ENCODE measurements at regions not wholly inside any gene's neighbourhood (a gene's known extent, or its start where the extent isn't known, plus 50 kb on each side); places are given as distances from the start of the nearest gene placed in this dataset.

- 11% methylated on average over 3 of the region's 6 CpGs for WGBS (ENCODE audit: low lambda C conversion rate)
- ATAC-seq (no peak), FAIRE-seq (no peak), DNase-seq (ENCODE audit: low spot score) (no peak)
- ChIA-PET POLR2A (no interaction called here), CTCF (ENCODE audit: low intra/inter-chr PET ratio, low total read pairs) (no interaction called here)
- H3K4me1 ChIP-seq (ENCODE audit: insufficient read depth, low read length) = no peaks in the 10 kb centered on the region
- intact Hi-C loops (cut with micrococcal nuclease; ENCODE audit: unreplicated experiment) (no loop called here), in situ Hi-C loops (cut with HindIII; ENCODE audit: extremely low pct_ligation_motif_present, low pct_unique_long_range_greater_than_20kb) (no loop called here)
- no peaks in the 10 kb centered on the region for H3K9me3 ChIP-seq (ENCODE audit: low read length)
- peaks cover 0 to 18% of the 10 kb centered on the region in 2 experiments; a peak in 3 of 5 replicates for H3K27me3 ChIP-seq (ENCODE audit: control insufficient read depth in 1 of 2, insufficient read depth in 2 of 2, low read length in 2 of 2)
- H4K20me1 ChIP-seq (ENCODE audit: insufficient read depth, low read length) = no peaks in the 10 kb centered on the region
- no peak overlapping the region for H3K9ac ChIP-seq (ENCODE audit: insufficient read depth, low read depth, low read length)
- TF ChIP-seq ATF1 (CRISPR knock-in tag; IDR thresholded peaks at IDR 0.05) (no peak), SRSF1 (optimal IDR thresholded peaks at IDR 0.05; ENCODE audit: low read depth, low read length) (no peak), SSRP1 (CRISPR knock-in tag; IDR thresholded peaks at IDR 0.05) (no peak), ZNF713 (CRISPR knock-in tag; IDR thresholded peaks at IDR 0.05) (no peak), ZNF781 (CRISPR knock-in tag; IDR thresholded peaks at IDR 0.05; ENCODE audit: borderline replicate concordance, not compliant biosample characterization) (no peak), ZNF616 (CRISPR knock-in tag; IDR thresholded peaks at IDR 0.05; ENCODE audit: low read depth) (no peak), SETDB1 (CRISPR knock-in tag; IDR thresholded peaks at IDR 0.05; ENCODE audit: borderline replicate concordance) (no peak), RAD51 (IDR thresholded peaks at IDR 0.05; ENCODE audit: borderline replicate concordance) (no peak), ZNF576 (CRISPR knock-in tag; IDR thresholded peaks at IDR 0.05) (no peak), ZBTB46 (CRISPR knock-in tag; IDR thresholded peaks at IDR 0.05; ENCODE audit: borderline replicate concordance) (no peak), SYNCRIP (IDR thresholded peaks at IDR 0.05; ENCODE audit: insufficient read depth, low read depth, low read length) (no peak), ATM (IDR thresholded peaks at IDR 0.05; ENCODE audit: borderline replicate concordance) (no peak), ZNF460 (CRISPR knock-in tag; IDR thresholded peaks at IDR 0.05; ENCODE audit: borderline replicate concordance) (no peak), ZNF12 (CRISPR knock-in tag; IDR thresholded peaks at IDR 0.05) (no peak), MTF2 (CRISPR knock-in tag; IDR thresholded peaks at IDR 0.05; ENCODE audit: borderline replicate concordance) (no peak), ZNF136 (CRISPR knock-in tag; IDR thresholded peaks at IDR 0.05; ENCODE audit: low read depth) (no peak), MED8 (CRISPR knock-in tag; IDR thresholded peaks at IDR 0.05; ENCODE audit: insufficient replicate concordance) (no peak), ZNF10 (CRISPR knock-in tag; IDR thresholded peaks at IDR 0.05; ENCODE audit: borderline replicate concordance, low read depth) (no peak)
- no peaks in the 10 kb centered on the region for H3K36me3 ChIP-seq (replicated peaks in 1 of 2; ENCODE audit: control insufficient read depth in 1 of 2, insufficient read depth in 2 of 2, low read length in 2 of 2)
- H3K4me2 ChIP-seq (ENCODE audit: low read depth, low read length) = no peak overlapping the region
- H3K27ac ChIP-seq (ENCODE audit: extremely low read length, insufficient read depth, low read length) = no peak overlapping the region
- no peak overlapping the region for H2AFZ ChIP-seq (ENCODE audit: low read length)
- no peak overlapping the region for H3K4me3 ChIP-seq (replicated peaks in 1 of 3; ENCODE audit: insufficient read depth in 1 of 3, low read depth in 2 of 3, low read length in 3 of 3)
- no TSS peak for BruUV-seq (replicated peaks)
- H3K79me2 ChIP-seq (ENCODE audit: insufficient read depth, low read length) = no peaks in the 10 kb centered on the region
These were observed 1517.0 kb downstream of the TBC1D22A start for GRCh38 chr22:48279461-48279756.

Data from HepG2 (cell line).